HG03139 (cell line): ENCODE measurements at regions not wholly inside any gene's neighbourhood (a gene's known extent, or its start where the extent isn't known, plus 50 kb on each side); places are given as distances from the start of the nearest gene placed in this dataset.

ENCODE experiments used
- ATAC-seq: cut with Tn5 transposase; IDR thresholded peaks from one replicate; pipeline ENCODE4 v1.9.1; 2021; ENCODE audit not compliant: unreplicated experiment

DNA sequence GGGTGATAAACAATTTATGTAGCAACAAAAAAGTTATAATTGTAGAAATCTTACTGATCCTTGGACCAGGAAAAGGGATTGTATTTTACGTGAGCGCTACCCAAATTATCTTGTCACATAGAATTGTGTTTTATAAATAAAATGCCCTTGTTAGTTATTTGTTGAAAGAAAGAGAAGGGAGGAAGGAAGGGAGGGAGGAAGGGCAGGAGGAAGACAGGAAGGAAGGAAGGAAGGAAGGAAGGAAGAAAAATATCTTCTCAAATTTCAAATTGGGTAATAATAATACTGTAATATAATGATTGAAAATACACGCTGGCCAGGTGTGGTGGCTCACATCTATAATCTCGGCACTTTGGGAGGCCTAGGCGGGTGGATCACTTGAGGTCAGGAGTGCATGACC lies 206.2 kb upstream of the TLL1 start:
- no peak for ATAC-seq

DNA sequence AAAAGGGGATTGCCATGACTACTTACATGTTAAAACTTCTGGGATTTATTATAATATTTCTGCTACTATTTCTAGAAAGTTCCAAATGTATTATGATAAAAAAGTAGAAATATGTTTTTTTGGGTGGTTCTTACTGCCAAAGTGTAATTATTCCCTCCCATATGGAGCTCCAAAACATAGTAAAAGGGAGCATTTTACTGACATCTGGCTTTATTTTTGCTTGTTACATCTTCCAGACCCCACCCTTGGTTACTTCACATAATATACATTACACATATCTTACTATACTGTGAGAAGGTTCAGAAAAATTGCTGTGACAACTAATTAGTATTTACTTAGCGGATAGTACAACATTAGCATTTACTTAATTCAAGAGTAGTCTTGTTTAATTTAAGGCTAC lies 205.1 kb upstream of the TLL1 start:
- ATAC-seq = no peak

DNA sequence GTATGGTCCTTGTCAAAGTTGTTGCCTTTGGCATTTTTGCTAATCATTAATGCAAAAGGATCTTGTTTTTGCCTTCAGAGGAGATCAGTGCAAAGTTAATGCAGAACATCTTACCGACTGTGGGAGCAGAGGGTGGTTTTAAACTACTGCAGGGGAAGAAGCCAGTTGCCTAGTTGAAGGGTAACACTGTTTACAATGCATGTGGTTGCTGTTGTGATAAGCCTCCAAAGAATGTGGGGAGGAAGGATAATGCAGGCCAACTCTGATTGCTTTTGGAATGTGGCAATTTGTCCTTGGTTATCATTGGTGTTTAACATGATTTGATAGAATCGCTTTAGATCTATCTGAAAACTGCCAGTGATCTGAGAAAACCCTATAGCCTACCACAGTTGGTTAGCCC lies 204.3 kb upstream of the TLL1 start:
- ATAC-seq = no peak

DNA sequence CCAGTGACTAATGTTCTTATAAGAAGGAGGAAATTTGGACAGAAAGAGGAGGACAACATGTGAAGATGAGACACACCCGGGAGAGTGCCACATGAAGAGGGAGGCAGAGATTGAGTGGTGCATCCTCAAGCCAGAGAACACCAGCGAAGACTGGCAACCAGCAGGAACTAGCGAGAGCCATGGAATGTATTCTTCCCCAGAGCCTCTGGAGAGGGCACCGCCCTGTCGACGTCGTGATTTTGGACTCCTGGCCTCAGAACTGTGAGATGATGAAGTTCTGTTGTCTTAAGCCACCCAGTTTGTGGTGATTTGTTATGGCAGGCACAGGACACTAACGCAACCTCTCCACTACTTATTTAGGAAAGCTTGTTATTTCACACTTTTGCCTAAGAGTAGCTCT lies 196.0 kb upstream of the TLL1 start:
- ATAC-seq = no peak

DNA sequence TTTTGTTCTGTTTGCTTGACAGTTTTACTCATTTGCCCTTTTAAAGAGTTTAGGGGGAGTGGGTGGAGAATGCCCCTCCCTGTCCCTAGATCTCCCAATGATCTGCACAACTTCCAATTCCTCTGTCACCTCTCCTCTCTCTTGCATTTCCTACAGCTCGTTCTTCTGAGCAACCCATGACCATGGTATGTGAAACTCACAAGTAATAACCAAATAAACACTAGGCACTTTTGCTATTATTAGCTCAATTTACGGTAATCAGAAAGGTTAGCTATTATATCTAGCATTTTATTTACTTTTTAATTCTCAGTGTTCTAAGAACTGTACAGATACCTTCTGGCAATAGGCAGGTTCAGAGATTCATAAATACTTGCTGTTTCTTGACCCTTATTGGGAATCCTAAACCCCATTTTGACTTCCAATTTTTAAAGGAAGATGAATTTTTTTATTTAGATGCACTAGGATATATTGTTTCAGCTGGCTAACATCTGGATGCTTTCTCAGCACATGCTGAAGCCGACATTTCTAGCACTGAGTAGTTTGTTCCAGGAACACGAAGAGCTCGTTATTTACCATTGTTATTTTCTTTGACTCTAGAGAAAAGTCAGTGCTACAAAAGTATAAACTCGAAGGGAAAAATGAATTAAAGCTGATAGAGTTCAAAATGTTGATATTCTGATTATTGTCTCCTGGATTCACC lies 194.7 kb upstream of the TLL1 start:
- ATAC-seq = no peak

DNA sequence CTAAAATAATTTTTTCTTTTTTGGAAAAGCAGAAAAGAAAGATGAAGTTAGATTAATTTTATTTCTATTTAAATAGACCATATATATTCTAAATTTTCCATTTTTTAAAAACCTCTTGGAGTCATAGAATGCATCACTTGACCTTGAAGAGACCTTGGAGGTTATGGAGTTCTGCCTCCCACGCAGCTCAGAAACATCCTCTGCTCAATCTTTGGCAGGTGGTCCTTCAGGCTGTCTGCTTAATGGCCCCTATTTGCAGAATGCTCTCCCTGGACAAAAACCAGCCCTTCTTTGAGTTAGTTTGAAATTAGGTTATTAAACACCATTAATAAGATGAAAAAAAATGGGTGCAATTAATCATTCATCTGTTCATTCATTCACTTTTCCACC lies 194.1 kb upstream of the TLL1 start:
- no peak for ATAC-seq

DNA sequence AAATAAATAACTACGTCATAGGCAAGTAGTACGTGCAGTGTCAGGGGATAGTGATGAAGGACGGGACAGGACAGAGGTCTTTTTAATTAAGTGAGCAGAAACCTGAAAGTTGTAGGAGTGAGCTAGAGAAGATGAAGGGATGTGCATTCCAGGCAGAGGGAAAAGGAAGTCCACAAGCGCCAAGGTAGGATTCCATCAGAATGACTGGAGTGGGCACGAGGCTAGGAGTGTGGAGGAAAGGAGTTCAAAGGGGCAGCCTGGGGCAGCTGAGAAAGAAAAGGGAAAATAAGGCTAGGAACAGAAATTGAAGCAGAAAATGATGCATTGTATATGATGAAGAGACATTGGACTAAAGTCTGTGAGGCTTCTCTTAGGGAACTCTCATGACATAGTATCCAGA lies 192.2 kb upstream of the TLL1 start:
- no peak for ATAC-seq

DNA sequence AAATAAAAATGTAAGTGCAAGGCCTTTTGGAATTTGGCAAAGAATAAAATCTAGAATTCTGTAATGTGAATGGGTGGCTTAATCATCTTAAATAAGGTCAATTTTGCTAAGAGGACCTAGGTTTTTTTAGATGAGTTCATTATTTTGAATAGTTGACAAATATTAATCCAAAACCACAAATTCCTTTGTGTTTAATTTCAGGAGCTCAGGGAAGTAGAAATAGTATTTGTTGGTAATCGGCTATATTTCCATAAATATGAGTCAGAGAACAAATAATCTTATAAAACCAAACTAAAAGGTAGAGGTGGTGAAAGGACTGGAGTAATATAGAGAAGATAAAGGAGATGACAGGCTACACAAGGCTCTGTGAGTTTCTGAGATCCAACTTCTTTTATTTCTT lies 190.4 kb upstream of the TLL1 start:
- no peak for ATAC-seq

DNA sequence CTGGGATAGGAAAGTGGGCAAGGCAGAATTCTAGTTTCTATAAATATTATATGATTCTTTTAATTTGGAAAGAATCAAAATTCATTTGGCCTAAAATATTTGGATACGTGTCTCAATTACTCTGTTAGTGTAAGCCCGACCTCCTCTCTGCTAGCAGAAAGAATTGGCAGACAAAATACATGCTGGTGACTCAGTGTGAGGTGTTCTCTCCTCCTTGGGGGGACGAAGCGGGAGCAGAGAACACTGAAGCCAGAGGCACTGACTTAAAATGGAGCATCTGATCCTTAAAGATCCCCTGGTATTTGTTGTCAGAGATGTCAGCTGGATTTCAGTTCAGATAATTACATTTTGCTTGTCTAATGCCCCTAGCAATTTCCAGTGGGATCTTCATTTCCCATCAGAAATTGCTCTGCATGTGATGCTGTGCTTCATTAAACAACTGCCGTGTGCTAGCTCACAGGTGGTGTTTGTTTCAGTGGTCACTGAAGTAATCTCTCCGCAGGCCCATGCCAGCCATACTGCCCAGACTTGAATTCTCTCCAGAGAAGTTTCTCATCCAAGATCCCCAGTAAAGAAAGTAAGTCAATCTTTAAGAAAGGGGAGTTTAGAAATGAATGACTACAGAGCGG lies 188.7 kb upstream of the TLL1 start:
- ATAC-seq = no peak

DNA sequence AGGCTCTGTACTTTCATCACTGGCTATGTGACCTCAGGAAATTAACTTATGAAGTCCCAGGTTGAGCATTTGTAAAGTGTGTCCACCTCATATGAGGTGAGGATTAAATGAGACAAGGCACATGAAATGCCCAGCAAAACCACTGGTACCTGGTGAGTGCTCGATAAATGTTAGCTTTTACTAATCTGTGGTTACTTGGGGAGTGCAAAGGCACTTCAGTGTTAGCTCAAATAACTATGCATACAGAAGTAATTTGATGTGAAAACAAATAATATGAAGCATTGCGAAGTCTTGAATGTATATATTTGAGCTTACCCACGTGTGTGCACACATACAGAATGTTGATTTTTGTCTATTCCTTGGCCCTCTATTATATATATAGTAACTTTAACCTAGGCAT lies 186.3 kb upstream of the TLL1 start:
- no peak for ATAC-seq

DNA sequence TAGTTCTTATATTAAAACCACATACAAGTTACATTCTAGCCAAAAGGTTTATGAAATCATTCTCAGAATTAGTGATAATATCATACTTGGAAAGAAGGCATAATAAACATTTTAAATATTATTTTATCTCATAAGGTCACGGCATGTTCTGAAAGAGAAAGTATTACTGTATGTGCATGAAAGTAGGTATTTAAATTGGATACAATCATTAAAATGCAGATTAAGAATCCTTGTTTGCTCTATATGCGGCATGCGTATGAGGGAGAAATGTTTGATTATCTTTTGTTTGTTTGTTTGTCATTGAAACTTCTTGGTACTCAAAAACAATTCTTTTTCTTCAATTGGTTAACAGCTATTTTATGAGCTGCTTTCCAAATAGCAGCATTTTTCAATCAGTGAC lies 183.9 kb upstream of the TLL1 start:
- ATAC-seq = no peak

DNA sequence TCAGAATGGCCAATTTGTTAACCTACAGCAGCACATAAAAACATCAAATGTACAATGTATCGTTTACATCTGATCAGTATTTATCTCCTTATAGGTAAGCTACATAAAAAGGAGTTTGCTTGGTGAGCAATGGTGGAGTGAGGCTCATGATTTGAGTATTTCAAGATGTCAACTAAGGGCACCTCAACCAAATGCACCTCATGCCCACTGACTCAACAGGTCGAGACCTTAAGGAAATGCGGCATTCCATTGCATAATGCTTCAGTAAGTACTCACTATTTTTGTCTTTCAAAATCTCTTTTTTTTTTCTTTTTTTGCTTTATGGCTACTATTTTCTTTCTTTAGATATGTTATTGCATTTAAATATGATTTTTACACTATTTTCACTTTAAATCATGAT lies 181.0 kb upstream of the TLL1 start:
- no peak for ATAC-seq

DNA sequence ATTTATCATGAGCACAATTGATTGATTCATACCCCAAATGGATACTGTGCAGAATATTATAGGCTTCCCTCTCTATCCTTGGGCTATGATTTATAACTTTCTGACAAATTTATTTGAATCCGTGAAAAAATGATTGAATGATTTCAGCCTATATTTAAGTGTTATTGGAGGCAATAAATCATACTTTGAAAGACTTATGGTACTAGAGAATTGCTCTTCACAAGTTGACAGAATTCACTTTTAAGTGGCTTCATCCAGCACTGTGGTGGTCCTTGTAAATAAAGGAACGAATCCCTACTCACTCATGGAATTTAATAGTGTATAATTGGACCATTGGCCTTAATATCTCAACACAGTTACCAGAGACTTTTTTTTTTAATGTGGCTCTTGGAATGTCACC lies 174.8 kb upstream of the TLL1 start:
- no peak for ATAC-seq

DNA sequence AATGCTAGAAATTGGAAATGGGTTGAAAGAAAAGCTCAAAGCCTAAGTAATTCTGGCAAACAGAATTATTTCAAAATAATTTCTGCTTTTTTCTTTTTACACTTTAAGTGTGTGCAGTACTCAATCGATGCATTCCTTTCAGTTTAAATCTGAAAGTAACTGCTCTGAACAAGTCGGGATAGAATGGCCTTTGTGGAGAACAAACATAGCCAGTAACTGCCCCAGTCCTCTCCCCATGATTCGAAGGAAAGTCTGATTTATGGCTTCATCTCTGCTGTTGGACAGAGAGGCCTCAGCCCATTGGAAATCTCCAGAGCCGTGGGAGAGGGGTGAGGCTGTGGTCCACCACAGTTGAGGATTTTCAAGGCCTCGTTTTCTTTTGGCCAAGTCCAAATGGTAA lies 174.0 kb upstream of the TLL1 start:
- ATAC-seq = no peak

DNA sequence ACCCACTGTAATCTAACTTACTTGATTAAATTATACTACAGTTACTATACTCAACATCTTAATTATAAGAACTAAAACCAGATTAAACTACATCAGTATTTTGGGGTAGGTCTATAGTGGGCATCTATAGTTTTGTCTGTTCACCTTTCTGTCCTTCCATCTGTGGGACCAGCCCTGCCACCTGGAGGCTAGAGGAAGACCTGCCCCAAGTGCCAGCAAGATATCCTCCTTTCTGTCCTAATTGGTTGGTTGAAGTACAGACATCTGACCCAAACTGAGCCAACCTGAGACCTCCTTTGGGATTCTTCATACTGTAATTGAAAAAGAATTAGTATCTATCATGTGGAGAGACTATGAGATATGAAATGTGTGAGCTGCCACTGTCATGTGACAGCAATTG lies 172.2 kb upstream of the TLL1 start:
- peak; percentile 68 for ATAC-seq

DNA sequence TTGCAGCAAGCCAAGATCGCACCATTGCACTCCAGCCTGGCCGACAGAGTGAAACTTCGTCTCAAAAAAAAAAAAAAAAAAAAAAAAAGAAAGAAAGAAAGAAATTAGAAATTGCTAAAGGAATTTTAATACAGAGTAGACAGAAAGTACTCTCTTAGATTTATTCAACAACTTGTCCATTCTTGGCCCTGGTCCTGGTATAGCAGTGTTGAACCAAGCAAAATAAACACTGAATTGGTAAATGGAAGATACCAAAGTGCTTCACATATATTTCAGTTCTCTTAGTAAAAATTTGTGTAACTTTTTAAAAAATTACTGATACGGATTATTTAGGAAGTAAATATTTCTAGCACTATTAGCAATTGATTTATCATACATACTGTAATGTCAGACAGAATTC lies 165.9 kb upstream of the TLL1 start:
- ATAC-seq = no peak

DNA sequence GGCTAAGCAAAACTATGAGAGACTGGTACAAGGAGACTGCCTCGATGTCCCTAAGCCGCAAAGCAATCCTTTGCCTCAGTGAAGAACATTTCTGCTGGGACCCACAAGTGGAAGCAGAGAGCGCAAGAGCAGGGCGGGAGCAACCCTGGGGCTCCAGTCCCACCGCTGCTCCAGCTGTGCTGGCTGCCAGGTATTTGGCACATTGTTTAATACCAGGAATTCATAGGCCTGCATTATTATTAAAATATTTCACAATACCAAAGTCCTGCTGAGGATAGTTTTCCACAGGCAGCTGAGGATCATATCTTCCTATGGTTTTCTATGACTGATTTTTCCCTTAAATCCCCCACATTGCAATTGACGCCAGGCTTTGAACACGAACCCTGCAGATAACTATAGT lies 163.5 kb upstream of the TLL1 start:
- ATAC-seq = no peak

DNA sequence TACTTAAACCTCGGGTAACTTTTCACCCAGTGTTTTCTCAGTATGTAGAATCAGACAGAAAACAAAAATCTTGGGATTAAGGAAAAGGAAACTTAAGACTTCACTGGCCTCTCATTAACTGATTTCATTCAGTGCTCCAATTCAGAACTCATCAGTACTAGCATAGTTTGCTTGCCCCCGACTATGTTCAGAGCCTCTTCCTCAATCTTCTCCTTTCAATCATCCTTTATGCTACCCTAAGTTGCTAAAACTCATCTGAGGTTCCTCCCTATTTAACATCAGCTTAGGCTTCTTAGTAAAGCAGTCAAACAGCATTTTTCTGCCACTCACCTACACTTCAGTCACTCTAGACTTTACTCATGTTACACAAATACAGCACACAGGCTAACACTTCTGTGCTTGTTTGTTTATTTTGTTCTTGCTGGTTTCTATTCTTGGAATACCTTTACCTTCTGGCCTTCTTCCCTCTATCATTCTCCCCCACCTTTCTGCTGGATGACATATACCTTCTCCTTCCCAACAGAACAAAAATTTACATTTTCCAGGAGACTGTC lies 163.0 kb upstream of the TLL1 start:
- ATAC-seq = no peak

DNA sequence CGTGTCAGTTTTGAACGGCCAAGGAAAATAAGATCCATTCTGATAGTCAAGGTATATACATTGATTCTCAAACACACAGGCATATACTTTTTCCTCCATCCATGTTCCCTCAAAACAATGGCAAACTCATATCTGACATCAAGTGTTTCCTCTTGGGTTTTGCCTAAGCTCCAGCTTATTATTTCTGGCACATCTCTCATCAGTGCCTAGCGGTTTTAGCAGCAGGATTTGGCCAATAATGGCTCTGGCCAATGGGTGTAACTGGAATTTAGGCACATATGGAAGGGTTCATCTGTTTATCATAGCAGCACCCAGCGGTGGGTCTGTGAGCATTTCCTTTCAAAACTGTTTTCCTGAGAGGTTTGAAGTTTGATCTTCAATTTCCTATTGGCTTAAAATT lies 161.6 kb upstream of the TLL1 start:
- ATAC-seq = no peak

DNA sequence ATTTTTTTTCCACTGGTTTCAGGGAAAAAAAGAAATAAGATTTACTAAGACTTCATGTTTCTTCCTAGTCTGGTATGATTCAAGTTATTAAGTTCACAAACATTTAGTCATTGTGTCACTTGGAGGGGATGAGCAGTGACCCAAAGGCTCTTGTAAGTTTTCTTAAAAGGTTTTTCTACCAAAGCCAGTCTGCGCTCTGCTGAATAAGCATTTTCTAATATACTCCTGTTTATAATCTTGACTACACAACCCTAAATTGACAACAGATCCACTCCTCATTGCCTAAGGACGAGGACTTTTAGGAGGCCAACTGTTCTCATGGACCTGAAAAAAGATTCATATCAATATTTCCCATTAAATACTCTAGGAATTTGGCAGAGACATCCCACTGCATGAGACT lies 161.1 kb upstream of the TLL1 start:
- ATAC-seq = no peak

DNA sequence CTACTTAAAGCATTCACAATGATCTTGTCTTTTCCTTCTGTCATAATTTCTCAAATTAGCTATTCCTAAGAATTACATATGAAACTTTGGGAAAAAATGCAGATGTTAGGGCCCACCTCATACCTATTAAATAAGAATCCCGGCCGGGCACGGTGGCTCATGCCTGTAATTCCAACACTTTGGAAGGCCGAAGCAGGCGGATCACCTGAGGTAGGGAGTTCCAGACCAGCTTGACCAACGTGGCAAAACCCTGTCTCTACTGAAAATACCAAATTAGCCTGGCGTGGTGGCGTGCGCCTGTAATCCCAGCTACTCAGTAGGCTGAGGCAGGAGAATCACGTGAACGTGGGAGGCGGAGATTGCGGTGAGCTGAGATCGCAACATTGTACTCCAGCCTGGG lies 158.4 kb upstream of the TLL1 start:
- no peak for ATAC-seq

DNA sequence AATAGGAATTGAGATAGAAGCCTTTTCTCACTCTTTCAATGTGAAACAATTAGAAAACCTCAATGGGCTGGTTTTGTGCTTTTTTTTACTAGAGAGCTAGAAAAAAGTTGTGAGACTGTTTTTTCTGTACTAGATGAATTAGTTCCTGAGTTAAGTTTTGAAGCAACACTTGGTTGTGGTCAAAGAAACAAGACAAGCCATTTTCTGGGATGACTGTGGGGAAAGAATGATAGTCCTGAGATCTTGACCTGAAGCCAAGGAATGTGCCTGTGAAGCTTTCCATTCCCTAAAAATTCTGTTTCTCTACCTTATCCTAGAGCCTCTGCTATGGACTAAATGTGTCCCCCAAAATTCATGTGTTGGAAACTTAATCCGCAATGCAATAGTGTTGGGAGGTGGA lies 157.8 kb upstream of the TLL1 start:
- ATAC-seq = no peak

DNA sequence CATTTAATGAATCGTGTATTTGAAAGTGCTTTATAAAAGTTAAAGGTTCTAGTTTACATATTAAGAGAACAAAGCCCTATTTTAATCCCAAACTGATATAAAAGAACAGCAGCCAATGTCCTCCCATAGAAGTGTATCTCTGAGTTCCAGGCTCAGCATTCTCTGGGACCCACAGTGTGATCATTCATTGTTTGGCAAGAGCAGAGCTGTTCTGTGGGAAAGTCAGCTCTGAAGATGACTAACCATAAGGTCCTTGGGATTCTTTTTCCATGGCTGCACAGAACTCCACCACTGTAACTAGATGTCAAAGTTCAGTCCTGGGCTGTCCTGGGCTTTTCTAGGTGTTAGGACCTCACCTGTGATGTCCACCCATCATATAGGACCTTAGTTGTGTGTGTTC lies 157.0 kb upstream of the TLL1 start:
- no peak for ATAC-seq
